ENCODE measurements at regions not wholly inside any gene's neighbourhood (a gene's known extent, or its start where the extent isn't known, plus 50 kb on each side); places are given as distances from the start of the nearest gene placed in this dataset.

GRCh38 chr7:153902862-153903261, 149.3 kb upstream of the DPP6 start:
- no peak for TF ChIP-seq ZBTB33 (IDR thresholded peaks at IDR 0.05)
- no peak for TF ChIP-seq CTCF (IDR thresholded peaks at IDR 0.05; ENCODE audit: low read depth, low read length, missing input control)

Measured in liver (tissue), 2 donors.